CD4-positive, alpha-beta T cell treated with Interleukin-2 at 100 ng/mL for 4 hours (primary cell): ENCODE measurements at regions not wholly inside any gene's neighbourhood (a gene's known extent, or its start where the extent isn't known, plus 50 kb on each side); places are given as distances from the start of the nearest gene placed in this dataset.
"Not testable (repeated sequence)": the region's sequence is repeated elsewhere in the genome, so short reads cannot be mapped to it uniquely, and the experiment has no call there.

Experiments
- DNase-seq: peaks from one replicate; pipeline ENCODE4 v3.0.0-alpha.2; 2020; ENCODE audit warnings: low spot score

DNA sequence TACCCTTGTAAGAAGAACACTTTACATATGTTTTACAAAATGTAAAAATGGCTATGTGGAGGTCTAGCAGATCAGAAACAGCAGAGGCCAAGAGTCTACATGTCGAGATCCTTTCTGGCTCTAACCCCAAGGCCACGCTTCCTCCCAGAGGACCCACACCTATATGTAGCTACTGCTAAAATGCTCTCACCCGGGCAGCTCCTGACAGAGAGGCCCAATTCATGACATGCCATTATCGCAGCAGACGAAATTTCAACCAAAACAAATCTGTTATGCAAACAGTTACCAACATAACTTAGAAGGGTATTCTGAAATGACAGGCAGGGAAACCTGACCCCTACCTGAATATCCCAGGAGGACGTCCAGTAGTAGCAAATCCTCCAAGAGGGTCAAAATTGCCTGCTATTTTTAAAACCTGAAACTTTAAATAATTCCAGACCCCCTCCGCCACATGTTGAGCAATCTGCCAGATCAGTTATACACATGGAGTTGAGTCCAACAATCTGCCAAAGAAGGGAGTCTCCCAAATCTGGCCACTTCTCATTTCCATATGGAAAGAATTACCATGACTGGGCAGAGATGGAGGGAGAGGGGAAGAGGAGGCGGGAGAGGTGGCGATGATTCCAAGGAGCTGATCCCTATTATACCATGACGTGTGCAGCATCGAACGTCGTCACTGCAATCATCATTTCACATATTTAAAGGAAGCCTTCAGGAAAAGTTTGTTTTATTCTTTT is 192.9 kb upstream of the TBL1X start:
- DNase-seq, result no peak

DNA sequence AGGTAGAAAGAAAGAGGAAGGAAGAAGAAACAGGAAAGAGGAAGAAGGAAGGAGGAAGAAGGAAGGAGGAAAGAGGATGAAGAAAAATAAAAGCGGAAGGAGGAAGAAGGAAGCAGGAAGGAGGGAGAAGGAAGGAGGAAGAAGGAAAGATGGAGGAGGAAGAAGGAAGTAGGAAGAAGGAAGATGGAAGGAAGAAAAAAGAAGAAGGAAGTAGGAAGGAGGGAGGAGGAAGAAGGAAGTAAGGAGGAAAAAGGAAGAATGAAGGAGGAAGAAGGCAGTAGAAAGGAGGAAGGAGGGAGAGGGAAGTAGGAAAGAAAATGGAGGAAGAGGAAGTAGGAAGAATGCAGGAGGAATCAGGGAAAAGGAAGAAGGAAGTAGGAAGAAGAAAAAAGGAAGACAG is 191.1 kb upstream of the TBL1X start:
- DNase-seq, result no peak

DNA sequence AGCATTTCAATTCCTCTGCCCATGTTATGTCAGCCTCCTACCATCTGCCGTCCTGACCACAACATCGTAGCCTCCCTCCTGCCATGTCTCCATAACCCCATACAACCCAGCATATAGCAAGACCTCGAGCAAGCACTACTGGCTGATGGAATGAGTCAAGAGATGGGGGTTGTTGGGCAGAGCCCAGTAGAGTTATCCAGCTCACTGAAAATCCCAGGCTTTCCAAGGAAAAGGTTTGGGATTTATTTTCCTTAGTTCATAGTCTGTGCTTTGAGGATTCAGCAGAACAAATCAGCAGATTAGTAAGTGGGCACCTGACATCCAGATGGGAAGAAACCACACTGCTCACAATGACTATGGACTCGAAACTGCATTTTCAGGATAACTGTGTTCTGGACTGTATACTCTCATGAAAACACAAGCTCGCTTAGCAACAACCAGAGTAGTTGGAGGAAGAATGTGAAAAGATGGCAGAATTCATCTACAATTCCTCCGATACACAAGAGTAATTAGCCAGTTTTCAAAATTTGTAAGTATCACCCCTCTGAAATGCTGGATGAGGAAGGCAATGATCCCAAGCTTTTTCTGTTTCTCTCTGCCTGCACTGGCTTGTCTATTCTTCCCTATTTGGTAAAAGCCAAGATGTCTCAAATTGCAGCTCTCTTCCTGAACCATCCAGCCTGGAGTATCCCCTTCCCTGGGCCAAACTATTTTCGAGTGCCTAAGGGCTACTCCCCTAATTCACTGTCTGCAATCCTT is 186.2 kb upstream of the TBL1X start:
- no peak for DNase-seq

DNA sequence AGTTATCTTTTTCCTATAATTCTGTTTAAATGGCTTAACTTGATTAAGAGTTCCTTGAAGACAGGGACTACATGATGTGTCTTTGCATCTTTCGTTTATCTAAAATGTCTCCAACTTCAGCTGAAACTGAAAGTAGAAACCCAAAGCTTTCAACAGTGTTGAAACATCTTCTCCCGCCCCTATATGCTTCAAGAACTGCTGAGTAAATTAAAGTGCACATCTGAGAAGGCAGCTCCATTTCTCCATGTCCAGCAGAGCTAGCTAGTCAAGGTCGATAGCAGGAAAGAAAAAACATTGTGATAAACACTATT is 185.7 kb upstream of the TBL1X start:
- DNase-seq, result no peak

DNA sequence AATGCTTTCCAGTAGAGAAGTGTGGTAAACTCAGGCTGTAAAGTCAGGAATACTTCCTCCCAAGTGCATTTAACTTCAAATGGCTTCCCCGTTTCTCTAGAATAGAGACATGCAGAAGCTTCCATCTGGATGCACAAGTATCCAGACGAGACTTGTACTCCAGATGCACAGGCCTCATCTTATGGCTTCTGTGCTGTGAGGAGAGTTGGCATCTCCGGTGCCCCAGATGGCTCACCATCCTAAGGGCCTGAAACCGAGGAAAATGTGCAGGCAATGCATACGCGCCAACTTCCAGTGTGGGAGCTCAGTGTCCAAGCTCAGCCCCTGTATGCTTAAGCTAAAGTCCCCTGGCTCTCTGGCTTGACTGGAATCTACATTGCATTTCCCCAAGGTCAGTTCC is 184.0 kb upstream of the TBL1X start:
- DNase-seq, result no peak

DNA sequence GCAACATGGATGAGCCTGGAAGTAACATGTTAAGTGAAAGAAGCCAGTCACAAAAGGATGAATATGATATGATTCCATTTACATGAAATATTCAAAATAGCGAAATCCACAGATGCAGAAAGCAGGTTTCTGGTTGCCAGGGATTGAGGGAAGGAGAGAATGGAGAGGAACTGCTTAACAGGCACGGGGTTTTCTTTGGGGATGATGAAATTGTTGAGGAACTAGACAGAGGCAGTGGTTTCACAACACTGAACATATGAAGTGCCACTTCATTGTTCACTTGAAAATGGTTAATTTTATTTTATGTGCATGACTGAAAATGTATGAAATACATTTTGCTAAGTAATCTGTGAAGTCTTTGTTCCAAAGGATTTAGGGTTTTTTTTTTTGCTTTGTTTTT is 182.5 kb upstream of the TBL1X start:
- DNase-seq, result no peak

DNA sequence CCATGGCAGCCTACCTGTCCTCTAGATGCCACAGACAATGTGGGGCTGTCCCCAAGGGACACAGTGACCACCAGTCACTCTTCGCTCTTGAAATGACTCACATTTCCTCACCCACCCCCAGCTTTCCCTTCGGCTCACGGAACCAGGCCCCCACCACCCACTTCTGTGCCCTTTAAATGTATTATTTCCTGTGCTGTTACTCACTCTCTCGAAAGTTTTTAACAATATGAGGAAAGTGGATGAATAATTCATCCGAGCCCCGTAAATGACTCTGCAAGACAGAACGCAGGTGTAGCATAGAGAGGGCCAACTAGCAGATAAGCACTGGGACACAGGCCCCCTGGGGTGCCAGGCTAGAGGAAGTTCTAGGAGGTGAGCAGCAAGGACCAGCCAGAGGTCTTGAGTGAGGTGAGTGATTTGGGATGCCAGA is 179.5 kb upstream of the TBL1X start:
- peak; percentile 6 for DNase-seq

DNA sequence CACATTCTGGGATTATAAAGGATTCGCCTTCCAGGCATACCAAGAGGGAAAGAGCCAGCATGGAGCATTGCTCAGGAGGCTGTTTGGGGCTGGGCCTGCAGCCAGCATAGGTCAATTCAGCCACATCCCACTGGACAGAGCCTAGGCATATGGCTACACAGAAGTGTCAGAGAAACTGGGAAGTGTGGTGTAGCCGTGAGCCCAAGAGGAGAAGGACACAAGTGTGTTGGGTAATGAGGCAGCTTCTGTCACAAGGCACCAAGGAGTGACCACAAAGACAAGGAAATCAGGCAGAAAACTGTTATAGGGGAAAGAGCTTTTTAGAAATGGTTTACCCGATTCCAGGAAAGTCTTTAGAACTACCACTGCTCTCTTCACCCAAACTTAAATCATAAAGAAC is 178.6 kb upstream of the TBL1X start:
- DNase-seq, result no peak

DNA sequence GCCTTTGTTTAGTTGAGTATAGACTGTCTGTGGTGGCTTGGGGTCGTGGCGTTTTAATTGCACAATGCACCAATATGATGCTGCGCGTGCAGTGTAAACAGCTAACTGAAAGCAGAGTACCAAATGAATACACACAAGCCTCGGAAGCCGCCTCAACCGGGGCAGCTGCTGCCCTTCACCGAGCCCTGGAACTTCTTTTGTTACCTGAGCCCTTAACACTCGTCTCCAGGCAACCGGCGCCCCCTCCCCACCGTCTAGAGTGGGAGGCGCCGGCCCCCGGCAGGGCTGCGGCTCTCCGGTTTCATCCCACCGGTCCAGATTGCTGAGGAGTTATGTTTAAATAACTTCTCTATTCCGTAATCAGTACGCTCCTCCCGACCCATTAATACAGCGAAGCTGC is 173.2 kb upstream of the TBL1X start:
- no peak for DNase-seq

DNA sequence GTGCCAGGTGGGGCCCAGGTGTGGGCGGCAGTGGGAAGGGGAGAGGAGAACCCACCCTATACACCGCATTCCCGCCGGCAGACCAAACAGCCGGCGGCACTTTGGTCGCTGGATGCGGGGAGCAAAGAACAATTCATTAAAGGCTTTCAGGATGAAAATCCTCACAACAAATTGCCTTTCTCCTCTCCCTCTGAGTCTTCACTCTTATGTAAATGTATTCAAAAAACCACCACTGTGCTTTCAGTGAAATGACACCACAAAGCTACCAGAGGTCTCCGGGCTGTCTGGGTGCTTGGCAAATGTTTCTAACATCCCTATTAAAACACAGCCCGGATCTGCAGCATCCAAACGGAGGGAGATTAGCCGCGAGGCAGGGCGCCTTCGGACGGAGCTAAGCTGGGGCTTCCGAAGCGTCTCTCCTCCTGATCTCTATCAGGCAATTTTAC is 171.8 kb upstream of the TBL1X start:
- no peak for DNase-seq

DNA sequence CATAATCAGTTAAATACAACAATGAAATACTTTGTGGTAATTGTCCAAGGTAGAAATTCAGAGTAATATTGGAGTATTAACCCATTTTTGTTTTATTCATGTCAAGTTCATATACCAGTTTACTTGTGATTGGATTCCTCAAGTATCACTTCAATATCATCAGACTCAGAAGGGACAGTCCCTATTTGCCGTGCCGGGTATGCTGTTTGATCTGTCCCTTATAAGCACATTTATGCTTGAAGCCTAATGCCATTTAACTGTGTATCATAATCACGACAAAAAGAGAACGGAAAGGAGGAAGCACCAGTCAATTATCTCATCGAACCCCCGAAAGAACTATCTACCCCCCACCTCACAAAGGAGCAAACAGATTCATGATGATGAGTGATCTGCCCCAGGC is 171.0 kb upstream of the TBL1X start:
- no peak for DNase-seq

DNA sequence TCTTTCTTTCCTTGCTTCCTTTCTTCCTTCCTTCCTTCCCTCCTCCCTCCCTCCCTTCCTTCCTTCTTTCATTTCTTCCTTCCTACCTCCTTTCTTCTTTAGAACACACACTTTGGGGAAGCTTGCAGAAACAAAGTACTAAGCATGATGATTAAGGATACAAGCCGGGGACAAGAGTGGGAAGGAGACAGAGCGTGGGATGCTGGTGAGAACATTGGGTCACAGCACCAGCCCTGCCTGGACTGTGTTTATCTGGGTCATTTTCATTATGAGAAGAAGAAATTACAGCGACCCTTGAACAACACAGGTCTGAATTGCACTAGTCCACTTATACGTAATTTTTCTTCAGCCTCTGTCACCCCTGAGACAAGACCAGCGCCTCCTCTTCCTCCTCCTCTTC is 169.3 kb upstream of the TBL1X start:
- DNase-seq, result no peak

DNA sequence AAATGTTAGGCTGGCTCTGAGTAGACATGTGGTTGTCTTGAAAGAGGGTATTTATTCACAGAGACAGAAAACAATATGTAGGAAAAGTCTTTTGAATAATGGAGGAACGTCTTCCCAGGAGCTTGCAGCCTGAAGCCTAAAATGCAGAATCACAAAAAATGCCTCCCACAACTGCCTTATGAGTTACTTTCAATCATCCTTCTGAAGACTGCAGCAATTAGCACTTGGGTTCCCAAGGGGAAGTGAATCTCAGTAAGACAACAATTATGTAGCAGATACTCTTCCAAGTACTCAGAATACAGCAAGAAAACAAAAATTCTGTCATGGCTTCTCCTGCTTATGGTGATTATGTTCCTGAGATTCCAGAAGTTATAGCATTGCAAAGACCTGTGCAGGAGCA is 166.6 kb upstream of the TBL1X start:
- no peak for DNase-seq

DNA sequence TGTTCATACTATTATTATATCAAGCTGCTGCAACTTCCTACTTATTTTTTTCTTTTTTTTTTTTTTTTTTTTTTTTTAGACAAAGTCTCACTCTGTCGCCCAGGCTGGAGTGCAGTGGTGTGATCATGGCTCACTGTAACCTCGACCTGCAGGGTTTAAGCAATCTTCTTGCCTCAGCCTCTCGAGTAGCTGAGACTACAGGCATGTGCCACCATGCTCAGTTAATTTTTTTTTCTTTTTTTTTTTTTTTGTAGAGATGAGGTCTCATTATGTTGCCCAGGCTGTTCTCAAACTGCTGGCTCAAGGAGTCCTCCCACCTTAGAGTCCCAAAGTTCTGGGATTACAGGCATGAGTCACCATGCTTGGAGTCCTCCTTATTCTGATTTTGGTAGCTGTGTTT is 165.2 kb upstream of the TBL1X start:
- not testable (repeated sequence) for DNase-seq

DNA sequence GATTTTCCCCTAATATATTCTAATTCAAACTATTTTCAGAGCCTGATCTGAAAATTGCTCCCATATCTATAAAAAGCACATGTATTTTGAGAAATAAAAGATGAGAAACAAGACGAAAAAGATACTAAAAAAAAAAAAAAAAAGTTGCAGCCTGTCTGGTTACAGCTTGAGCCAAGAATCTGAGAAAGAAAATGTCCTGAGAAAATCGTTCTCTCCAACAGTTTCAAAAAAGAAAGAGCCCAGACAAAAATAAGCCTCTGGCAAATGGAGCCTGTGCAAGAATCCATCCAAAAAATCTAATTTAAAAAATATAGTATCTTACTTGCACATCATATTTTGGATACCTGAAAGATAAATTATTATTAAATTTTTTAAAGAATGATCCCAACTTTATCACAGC is 163.0 kb upstream of the TBL1X start:
- DNase-seq, result no peak

DNA sequence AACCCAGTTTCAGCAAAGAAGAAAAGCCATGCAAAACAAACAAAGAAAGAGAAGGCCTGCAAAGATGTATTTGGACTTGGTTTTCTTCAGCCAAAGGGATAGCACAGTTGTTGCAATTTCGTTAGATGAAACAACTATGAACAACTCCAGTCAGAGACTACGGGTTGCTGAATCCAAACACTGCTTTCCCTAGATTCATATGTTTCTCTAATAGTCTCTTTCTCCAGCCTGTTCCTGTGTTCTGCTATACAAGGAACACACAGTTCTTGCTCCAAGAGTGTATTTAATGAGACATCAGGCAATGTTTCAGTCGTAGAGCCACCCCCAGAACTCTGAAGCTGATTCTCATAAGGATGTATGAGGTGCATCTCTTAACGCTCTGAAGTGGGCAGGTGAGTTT is 162.5 kb upstream of the TBL1X start:
- DNase-seq, result no peak

DNA sequence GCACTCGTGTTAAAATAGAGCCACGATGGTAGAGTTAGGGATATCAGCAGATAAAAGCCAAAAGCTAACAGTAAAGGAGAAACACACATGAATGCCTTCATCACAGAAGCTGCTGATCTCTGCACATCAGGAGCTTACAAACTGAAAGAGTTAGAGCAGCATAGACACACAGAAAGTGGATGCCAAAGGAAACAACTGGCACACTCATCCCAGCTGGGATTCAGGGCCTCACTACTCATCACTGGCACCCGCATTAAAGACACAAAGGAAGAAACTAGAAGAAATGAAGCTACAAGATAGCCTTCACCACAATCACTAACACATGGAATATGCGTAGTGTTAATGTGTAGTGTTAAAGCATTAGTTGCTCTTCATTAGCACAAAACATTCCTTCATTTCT is 156.4 kb upstream of the TBL1X start:
- no peak for DNase-seq

DNA sequence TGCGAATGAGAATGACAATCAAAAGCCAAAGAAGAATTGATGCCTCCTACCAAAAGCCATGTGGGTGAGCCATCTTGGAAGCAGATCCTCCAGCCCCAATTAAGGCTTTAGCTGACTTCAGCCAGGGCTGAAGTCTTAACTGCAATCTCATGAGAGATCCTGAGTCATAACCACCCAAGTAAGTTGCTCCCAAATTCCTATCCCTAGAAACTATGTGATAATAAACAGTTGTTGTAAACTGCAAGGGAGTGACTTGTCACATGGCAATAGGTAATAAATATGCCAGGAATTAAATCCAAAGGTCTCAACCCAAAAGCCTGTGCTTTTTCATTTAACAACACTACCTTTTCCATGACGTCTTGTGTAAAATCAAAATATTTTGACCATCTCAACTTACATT is 154.2 kb upstream of the TBL1X start:
- no peak for DNase-seq

DNA sequence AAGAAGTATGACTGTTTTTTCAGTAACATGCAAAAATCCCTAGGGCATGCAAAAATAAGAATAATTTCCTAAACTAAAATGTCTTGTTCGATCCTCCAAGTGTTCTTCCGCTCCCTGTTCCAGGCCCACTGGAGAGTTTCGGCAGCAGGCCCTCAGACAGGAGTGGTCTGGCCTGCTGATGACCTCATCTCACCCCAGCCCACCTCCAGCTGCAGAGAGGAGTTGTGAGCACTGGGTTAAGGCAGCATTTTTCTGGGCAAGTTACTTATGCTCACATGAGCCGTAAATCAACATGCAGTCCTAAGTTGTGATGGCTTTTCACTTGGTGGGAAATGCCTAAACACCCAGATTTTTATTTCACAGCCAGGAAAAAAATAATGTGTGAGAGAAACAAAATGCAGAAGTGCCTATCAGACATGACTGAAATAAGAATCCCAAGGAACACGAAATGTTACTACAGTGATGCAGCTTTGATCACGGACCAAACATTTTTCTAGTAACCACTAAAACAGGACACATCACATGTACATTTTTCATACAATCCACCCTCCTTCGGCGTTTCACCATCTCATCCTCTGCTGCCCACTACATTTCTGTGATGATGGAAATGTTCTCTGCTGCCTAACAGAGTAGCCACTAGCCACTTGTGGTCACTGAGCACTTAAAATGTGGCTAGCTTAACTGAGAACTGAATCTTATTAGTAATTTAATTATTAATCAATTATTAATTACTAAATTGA is 153.3 kb upstream of the TBL1X start:
- no peak for DNase-seq

DNA sequence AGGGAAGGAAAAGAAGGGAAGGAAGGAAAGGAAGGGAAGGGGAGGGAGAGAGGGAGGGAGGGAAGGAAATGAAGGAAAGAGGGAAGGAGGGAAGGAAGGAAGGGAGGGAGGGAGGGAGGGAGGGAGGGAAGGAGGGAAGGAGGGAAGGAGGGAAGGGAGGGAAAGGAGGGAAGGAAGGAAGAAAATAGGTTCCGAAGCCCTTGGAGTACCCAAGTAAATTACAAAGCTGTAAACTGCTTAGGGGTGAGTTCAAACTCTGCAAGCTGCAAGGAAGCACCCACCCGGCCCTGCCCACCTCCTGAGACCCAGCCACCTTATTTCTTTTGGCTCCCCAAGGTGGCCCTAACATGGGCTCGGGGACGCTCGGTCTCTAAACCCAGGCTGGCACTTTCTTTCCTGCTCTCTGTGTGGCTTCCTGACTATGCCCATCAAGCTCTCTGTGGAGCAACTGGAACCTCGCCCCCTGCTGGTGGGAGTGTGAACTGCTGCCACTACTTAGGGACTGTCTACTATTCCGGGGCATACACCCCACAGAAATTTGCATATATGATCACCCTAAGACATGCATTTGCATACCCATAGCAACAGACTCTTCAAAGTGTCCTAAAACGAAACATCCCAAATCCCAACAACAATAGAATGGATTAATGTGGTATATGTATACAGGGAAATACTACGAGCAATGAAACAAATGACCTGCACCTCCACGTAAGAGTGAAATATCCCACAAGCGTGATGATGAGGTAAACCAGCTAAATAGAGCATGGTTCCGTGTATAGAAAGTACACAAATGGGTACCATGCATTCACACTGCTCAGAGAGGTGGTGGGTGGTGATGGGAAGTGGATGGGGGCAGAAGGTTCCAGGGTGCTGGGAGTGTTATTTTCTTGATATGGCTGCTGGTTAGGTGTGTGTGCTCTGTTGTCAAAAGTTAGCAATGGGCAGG is 151.7 kb upstream of the TBL1X start:
- DNase-seq, result peak; percentile 78

DNA sequence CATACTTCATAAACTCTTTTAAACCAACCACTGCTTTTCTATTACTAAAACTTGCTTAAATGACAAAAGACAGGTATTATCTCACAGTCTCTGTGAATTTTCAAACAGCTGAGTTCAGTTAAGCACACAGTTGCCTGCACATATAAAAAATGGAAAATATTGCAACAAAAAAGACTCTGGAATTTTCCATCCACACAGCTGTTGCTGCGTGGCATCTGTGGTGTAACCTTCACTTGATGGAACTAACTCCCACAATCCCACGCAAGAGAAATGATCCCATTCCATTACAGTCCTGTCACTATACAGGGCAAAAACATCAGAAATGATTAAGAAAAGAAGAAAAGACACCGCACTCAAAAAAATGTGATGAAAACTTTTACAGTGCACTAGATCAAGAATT is 149.8 kb upstream of the TBL1X start:
- no peak for DNase-seq

DNA sequence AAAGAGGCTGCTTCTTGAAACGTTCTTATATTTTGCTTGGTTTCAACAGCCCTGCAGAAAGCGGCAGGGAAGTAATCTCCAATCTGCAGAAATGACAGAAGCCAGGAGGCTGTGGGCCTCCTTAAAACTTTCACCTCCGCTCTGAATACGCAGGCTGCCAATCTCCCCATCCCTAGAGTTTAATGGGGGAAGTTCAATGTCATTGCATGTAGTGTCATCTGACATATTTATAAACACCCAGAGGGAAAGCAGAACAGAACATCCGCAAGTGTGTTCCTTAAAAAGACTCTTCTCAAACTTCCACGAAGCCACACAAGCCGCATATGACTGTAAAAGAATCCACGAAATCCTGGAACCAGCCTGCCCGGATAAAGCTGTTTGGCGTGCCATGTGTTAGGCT is 148.8 kb upstream of the TBL1X start:
- DNase-seq, result no peak
